GM23338 (cell line): ENCODE measurements at regions not wholly inside any gene's neighbourhood (a gene's known extent, or its start where the extent isn't known, plus 50 kb on each side); places are given as distances from the start of the nearest gene placed in this dataset.

ENCODE experiments used
- EZH2phosphoT487 ChIP-seq: fragments of 200-600 bp; sonication (generic); IDR thresholded peaks from one replicate; pipeline ENCODE4 v1.8.1; 2018; ENCODE audit warnings: antibody characterized with exemption; ENCODE audit not compliant: unreplicated experiment
- POLR2AphosphoS5 ChIP-seq: IDR thresholded peaks from 2 replicates; pipeline ENCODE4 v1.6.1; 2016; ENCODE audit warnings: antibody characterized with exemption, low read depth
- TF ChIP-seq, protein P1 (sequence below), 2 experiments: fragments of 200-600 bp in 1 of 2; sonication (generic) in 1 of 2; conservative IDR thresholded peaks; 2 replicates each; pipeline versions ENCODE4 v1.5.1 to v1.6.1; 2016 to 2017; ENCODE audit warnings: antibody characterized with exemption in 2 of 2, low read depth in 2 of 2, mild to moderate bottlenecking in 2 of 2, moderate library complexity in 1 of 2
- TF ChIP-seq, protein P2 (sequence below): IDR thresholded peaks from 2 replicates; pipeline ENCODE4 v1.6.1; 2016; ENCODE audit warnings: antibody characterized with exemption

DNA sequence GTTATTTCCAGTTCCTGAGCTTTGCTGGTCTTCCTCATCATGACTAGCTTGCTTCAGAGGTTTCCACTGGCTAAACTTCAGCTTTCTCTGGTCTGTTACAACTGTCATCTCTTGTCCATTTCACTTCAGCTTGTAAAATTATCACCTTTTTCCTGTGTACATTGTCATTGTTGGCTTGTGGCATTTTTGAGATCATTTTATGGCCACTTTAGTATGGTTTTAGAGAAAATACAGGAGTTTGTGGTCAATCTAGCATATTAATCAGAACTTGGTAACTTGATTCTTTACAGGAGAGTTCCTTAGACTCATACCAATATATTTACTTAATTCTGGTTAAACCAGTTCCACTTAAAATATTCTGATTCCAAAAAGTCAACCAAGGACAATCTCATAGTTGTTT is 235.9 kb upstream of the KITLG start:
- TF ChIP-seq, protein P1, sequence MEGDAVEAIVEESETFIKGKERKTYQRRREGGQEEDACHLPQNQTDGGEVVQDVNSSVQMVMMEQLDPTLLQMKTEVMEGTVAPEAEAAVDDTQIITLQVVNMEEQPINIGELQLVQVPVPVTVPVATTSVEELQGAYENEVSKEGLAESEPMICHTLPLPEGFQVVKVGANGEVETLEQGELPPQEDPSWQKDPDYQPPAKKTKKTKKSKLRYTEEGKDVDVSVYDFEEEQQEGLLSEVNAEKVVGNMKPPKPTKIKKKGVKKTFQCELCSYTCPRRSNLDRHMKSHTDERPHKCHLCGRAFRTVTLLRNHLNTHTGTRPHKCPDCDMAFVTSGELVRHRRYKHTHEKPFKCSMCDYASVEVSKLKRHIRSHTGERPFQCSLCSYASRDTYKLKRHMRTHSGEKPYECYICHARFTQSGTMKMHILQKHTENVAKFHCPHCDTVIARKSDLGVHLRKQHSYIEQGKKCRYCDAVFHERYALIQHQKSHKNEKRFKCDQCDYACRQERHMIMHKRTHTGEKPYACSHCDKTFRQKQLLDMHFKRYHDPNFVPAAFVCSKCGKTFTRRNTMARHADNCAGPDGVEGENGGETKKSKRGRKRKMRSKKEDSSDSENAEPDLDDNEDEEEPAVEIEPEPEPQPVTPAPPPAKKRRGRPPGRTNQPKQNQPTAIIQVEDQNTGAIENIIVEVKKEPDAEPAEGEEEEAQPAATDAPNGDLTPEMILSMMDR (conservative IDR thresholded peaks at IDR 0.05; ENCODE audit: low read depth in 2 of 2), result no peak
- TF ChIP-seq EZH2phosphoT487 (no peak), POLR2AphosphoS5 (no peak)
- TF ChIP-seq, protein P2, sequence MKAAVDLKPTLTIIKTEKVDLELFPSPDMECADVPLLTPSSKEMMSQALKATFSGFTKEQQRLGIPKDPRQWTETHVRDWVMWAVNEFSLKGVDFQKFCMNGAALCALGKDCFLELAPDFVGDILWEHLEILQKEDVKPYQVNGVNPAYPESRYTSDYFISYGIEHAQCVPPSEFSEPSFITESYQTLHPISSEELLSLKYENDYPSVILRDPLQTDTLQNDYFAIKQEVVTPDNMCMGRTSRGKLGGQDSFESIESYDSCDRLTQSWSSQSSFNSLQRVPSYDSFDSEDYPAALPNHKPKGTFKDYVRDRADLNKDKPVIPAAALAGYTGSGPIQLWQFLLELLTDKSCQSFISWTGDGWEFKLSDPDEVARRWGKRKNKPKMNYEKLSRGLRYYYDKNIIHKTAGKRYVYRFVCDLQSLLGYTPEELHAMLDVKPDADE, result no peak
